GM13977 (cell line): ENCODE measurements at regions not wholly inside any gene's neighbourhood (a gene's known extent, or its start where the extent isn't known, plus 50 kb on each side); places are given as distances from the start of the nearest gene placed in this dataset.

Experiments used
- DNase-seq: peaks from one replicate; pipeline ENCODE4 v3.0.0; 2012; ENCODE audit warnings: low spot score
- CTCF ChIP-seq: IDR thresholded peaks from 2 replicates; pipeline ENCODE4 v1.5.1; 2012; ENCODE audit warnings: mild to moderate bottlenecking, control low read depth; ENCODE audit not compliant: insufficient read depth; ENCODE audit errors: extremely low read depth, missing control alignments
- in situ Hi-C: fragments of 300-500 bp; cut with MboI; formaldehyde crosslinking; loops from one replicate; pipeline ENCODE4 v1.12.0; 2022; ENCODE audit warnings: low sequenced_read_pairs, low pct_unique_long_range_greater_than_20kb, mixed read lengths, inconsistent platforms; ENCODE audit not compliant: unreplicated experiment

GRCh38 chr6:45772051-45772450, 243.6 kb downstream of the CLIC5 start:
- in situ Hi-C loops: no loop called here
- no peak for TF ChIP-seq CTCF
- no peak for DNase-seq

- TF ChIP-seq CTCF: no peak
- in situ Hi-C loops: no loop called here
- DNase-seq: no peak
Observed at GRCh38 chr6:45763281-45763680, 252.4 kb downstream of the CLIC5 start.

DNA sequence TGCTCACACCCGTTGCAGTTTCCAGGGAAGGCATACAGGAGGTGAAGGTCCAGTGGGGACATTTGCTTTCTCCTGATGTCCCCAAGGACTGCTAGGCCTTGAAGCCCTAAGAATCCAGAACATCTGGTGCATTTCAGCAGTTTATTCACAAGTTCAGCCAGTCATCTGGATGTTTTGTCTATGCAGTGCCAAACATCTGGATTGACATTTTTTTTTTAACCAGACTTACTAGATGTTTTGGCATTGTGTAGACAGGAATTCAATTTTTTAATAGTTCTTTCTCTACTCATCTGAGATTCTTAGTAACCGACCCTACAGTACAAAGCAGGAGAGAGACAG, 256.2 kb downstream of the CLIC5 start:
- TF ChIP-seq CTCF: no peak
- in situ Hi-C loops: no loop called here
- no peak for DNase-seq

DNA sequence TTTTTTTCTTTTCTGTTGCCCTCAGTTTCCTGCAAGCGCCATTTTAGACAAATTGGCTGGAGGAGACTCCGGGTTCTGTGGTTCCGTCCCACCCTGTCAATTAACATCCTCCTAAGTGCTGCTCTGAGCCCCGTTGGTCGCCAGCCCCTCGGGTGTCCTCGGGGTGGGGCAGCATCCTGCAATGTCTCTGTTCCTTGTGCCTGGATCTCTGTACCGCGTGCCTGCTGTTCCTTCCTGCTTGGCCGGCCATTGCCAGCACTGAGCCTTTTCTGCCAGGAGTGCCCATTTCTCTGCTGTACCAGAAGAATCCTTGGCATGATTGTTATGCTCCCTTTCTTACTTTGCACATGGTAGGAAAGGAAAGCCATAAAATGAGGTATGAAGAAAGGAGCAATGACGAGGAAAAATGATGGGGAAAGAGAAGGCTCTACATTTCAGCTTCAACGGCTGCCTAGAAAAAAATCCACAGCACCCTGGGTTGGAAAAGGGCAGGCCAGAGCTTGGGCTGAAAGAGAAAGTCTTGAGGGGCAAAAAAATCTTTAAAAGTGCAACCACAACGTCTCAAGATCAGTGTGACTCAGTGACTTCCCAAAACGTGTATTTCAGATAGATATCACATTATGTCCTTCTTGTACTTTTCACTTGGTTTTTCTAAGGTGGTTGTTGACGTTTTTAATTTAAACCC, 256.7 kb downstream of the CLIC5 start:
- in situ Hi-C loops: no loop called here
- no peak for TF ChIP-seq CTCF
- no peak for DNase-seq

GRCh38 chr6:45757443-45758130, 258.1 kb downstream of the CLIC5 start:
- no peak for DNase-seq
- TF ChIP-seq CTCF: no peak
- in situ Hi-C loops: no loop called here

DNA sequence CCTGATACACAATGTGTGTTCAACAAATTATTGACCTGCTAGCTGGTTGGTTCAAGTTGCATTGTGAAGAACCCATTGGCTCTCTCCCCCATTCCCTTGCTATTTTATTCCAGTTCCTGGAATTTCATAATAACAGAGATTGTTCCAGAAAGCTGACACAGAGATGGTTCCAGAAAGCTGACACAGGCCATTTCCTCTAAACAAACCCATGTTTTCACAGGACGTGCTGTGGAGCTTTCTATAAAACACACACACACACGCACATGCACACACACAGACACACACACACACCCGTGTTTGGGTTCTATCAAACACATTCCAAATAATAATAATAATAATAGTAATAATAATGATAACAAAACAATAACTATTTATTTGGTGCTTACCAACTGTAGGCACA, 259.1 kb downstream of the CLIC5 start:
- no peak for DNase-seq
- TF ChIP-seq CTCF: no peak
- in situ Hi-C loops: no loop called here
